PC-9 (cell line): ENCODE measurements at regions not wholly inside any gene's neighbourhood (a gene's known extent, or its start where the extent isn't known, plus 50 kb on each side); places are given as distances from the start of the nearest gene placed in this dataset.

Experiments
- EZH2 ChIP-seq: fragments of 200-600 bp; sonication (generic); IDR thresholded peaks from 2 replicates; pipeline ENCODE4 v1.8.0; 2017; ENCODE audit warnings: antibody characterized with exemption, low read depth
- TF ChIP-seq, protein P1 (sequence below): fragments of 200-600 bp; sonication (generic); conservative IDR thresholded peaks from 2 replicates; pipeline ENCODE4 v1.6.1; 2017; ENCODE audit warnings: mixed run types, antibody characterized with exemption, mild to moderate bottlenecking, moderate library complexity

DNA sequence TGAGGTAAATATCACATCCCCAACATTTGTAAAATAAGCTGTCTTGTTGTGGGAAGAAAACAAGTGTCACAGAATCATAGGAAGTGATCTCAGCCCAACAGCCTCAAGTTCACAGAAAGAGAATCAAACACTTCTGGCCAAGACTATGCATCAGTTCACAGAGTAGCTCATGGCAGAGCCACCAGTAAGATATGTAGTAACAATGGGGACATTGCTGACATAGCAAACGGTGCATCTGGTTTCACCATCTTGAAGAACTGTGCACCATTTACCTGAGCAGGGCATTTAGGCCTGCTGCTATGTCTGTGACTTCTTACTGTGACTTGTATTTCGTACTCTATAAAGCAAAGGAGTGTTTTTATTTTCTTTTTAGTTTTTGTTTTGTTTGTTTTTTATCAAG is 585.3 kb upstream of the FAT3 start:
- TF ChIP-seq, protein P1, sequence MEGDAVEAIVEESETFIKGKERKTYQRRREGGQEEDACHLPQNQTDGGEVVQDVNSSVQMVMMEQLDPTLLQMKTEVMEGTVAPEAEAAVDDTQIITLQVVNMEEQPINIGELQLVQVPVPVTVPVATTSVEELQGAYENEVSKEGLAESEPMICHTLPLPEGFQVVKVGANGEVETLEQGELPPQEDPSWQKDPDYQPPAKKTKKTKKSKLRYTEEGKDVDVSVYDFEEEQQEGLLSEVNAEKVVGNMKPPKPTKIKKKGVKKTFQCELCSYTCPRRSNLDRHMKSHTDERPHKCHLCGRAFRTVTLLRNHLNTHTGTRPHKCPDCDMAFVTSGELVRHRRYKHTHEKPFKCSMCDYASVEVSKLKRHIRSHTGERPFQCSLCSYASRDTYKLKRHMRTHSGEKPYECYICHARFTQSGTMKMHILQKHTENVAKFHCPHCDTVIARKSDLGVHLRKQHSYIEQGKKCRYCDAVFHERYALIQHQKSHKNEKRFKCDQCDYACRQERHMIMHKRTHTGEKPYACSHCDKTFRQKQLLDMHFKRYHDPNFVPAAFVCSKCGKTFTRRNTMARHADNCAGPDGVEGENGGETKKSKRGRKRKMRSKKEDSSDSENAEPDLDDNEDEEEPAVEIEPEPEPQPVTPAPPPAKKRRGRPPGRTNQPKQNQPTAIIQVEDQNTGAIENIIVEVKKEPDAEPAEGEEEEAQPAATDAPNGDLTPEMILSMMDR, result no peak
- no peak for TF ChIP-seq EZH2
